Lung (tissue), 11 donors: ENCODE measurements at regions not wholly inside any gene's neighbourhood (a gene's known extent, or its start where the extent isn't known, plus 50 kb on each side); places are given as distances from the start of the nearest gene placed in this dataset.
A peak's percentile ranks its signal among the peaks of the same experiment; 100 is the strongest.

Source experiments
- ATAC-seq: fragments of 200-7000 bp; cut with Tn5 transposase; one replicate; pipeline ENCODE4 v1.9.1; 2020; ENCODE audit warnings: moderate number of reproducible peaks; ENCODE audit not compliant: insufficient read depth, low FRiP score
- DNase-seq, 3 donors: peaks; one replicate each; pipeline ENCODE4 v3.0.0-alpha.2; 2013 to 2017
- H3K27ac ChIP-seq, 2 donors: one replicate each; pipeline ENCODE4 v1.5.1; 2013; ENCODE audit warnings: mild to moderate bottlenecking in 2 of 2, moderate library complexity in 2 of 2, control low read depth in 1 of 2, inconsistent platforms in 1 of 2, low read depth in 1 of 2, low read length in 1 of 2
- H3K27me3 ChIP-seq, 3 donors: one replicate each; pipeline ENCODE4 v1.5.1; 2013; ENCODE audit warnings: low read length in 2 of 3; ENCODE audit not compliant: control insufficient read depth in 3 of 3, insufficient read depth in 3 of 3
- H3K36me3 ChIP-seq, 4 donors: one replicate each; pipeline ENCODE4 v1.5.1; 2013; ENCODE audit warnings: low read length in 4 of 4, mild to moderate bottlenecking in 1 of 4, moderate library complexity in 1 of 4; ENCODE audit not compliant: control insufficient read depth in 4 of 4, insufficient read depth in 4 of 4
- H3K4me1 ChIP-seq, 5 donors: one replicate each; pipeline ENCODE4 v1.5.1; 2013; ENCODE audit warnings: low read length in 5 of 5, mild to moderate bottlenecking in 2 of 5, moderate library complexity in 1 of 5; ENCODE audit not compliant: control insufficient read depth in 5 of 5, insufficient read depth in 5 of 5
- H3K4me3 ChIP-seq: one replicate; pipeline ENCODE4 v1.5.1; 2013; ENCODE audit warnings: mild to moderate bottlenecking, control low read depth, moderate library complexity
- H3K9ac ChIP-seq, 2 donors: one replicate each; pipeline ENCODE4 v1.5.1; 2013; ENCODE audit warnings: low read length in 2 of 2, control low read depth in 1 of 2; ENCODE audit not compliant: insufficient read depth in 1 of 2
- H3K9me3 ChIP-seq, 4 donors: one replicate each; pipeline ENCODE4 v1.5.1; 2013; ENCODE audit warnings: low read length in 3 of 4, mild to moderate bottlenecking in 1 of 4, moderate library complexity in 1 of 4; ENCODE audit not compliant: control insufficient read depth in 4 of 4, insufficient read depth in 3 of 4
- WGBS, 2 donors: extraction: QIAGEN DNeasy Blood & Tissue Kit; methylation state at CpG; one replicate each; pipeline ENCODE4 v1.1.7; 2013; 5-methylcytosine and 5-hydroxymethylcytosine counted together
- TF ChIP-seq, protein P1 (sequence below): IDR thresholded peaks from 2 replicates; pipeline ENCODE4 v1.5.1; 2012; ENCODE audit warnings: mild to moderate bottlenecking; ENCODE audit errors: control extremely low read depth, extremely low read depth
- donor health status: control.
- donor health status: control.
- donor health status: Bipolar disorder and iron deficiency.
- donor health status: healthy.
- donor health status: DM: yes; HTN: yes; CAD: no.

DNA sequence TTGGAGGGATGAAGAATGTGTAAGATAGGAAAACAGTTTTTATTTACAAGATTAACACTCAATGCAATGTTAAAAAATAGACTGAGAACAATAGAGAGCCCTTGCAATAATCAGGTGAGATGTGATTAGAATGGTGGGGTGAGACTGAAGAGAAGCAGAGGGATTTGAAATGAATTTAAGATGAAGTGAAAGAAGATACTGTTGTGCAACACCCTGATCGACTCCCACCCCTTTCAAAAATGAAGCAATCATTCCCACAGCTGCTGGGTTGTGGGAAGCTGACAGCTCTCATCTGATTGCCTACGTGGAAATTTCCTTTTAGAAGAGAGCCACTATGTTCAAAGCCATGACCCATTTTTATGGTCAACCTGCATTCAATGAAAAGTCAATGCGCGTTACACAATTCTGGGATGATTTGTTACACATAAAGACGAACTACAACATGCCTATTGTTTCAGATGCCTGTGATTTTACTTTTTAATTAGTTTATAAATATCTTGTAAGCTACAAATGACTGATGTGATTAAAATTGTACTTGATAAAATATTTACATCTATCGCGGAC lies 1374.8 kb downstream of the PCDH9 start:
- no peak for ATAC-seq
- H3K9me3 ChIP-seq = no peaks in the 10 kb centered on the region
- H3K9ac ChIP-seq = no peak overlapping the region
- H3K36me3 ChIP-seq = no peaks in the 10 kb centered on the region
- peaks cover 0 to 16% (median 8%) of the 10 kb centered on the region in 5 donors for H3K4me1 ChIP-seq
- no peak overlapping the region for H3K27ac ChIP-seq
- 62 to 70% methylated on average over 7 of the region's 7 CpGs for WGBS, 2 donors
- H3K4me3 ChIP-seq = no peak overlapping the region
- TF ChIP-seq, protein P1, sequence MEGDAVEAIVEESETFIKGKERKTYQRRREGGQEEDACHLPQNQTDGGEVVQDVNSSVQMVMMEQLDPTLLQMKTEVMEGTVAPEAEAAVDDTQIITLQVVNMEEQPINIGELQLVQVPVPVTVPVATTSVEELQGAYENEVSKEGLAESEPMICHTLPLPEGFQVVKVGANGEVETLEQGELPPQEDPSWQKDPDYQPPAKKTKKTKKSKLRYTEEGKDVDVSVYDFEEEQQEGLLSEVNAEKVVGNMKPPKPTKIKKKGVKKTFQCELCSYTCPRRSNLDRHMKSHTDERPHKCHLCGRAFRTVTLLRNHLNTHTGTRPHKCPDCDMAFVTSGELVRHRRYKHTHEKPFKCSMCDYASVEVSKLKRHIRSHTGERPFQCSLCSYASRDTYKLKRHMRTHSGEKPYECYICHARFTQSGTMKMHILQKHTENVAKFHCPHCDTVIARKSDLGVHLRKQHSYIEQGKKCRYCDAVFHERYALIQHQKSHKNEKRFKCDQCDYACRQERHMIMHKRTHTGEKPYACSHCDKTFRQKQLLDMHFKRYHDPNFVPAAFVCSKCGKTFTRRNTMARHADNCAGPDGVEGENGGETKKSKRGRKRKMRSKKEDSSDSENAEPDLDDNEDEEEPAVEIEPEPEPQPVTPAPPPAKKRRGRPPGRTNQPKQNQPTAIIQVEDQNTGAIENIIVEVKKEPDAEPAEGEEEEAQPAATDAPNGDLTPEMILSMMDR = no peak
- DNase-seq = peak; percentile 26 to 88 (median 79)
- no peaks in the 10 kb centered on the region for H3K27me3 ChIP-seq

DNA sequence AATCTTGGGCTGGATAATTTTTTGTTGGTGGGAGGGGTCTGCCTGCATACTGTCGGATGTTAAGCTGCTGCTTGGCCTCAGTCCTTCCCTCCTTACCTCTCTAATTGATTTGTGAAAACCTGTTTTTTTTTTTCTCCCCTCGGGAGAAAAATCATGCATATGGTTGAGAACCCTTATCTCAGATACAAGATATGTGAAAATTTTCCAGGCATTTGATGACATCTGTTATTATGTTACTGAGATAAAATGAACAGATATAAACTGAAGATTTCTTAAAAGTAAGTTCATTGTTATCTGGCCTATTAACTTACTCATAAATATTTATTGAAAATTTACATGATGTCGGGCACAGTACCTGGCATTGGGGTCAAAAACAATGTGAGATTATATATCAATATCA lies 1375.7 kb downstream of the PCDH9 start:
- DNase-seq (no peak), ATAC-seq (no peak)
- Histone ChIP-seq H3K27me3 (no peaks in the 10 kb centered on the region), H3K36me3 (no peaks in the 10 kb centered on the region), H3K27ac (no peak overlapping the region), H3K9me3 (no peaks in the 10 kb centered on the region), H3K4me1 (peaks cover 0 to 16% (median 8%) of the 10 kb centered on the region in 5 donors), H3K4me3 (no peak overlapping the region), H3K9ac (no peak overlapping the region)
- 53 to 67% methylated on average over 3 of the region's 3 CpGs for WGBS, 2 donors
- TF ChIP-seq, protein P1 = no peak

DNA sequence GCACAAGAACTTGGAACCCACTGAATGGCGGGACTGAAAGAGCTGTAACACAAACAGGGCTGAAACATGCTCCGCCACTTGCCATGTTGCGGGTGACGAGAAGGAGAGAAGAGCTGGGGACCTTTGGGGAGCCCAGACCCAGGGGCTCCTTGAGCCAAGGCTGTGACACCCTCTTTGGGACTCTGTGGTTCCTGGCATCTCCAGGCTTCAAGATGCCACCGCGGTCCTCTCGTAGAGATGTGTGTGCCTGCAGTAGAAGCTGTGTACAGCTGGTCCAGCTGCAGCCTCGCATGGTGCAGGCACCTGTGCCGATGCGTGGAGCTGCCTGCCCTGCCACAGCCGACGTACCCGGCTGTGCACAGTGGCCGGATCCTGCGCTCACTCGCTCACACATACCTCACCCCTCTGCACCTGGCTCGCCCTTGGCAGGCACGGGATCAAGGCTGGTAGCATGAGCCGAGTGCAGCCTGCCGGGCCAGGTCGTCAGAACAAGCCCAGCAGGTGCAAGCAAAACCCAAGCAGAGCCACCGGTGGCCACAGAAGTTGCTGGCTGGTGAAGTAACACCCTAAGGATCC lies 1385.8 kb downstream of the PCDH9 start:
- ATAC-seq (no peak), DNase-seq (no peak)
- Histone ChIP-seq H3K27ac (no peak overlapping the region), H3K27me3 (no peaks in the 10 kb centered on the region), H3K4me3 (no peak overlapping the region), H3K9me3 (peaks cover 0 to 4% (median 0%) of the 10 kb centered on the region in 4 donors), H3K9ac (no peak overlapping the region), H3K4me1 (no peaks in the 10 kb centered on the region), H3K36me3 (no peaks in the 10 kb centered on the region)
- TF ChIP-seq, protein P1 = no peak
- 93 to 96% methylated on average over 22 of the region's 22 CpGs for WGBS, 2 donors
